H9 (cell line): ENCODE measurements at regions not wholly inside any gene's neighbourhood (a gene's known extent, or its start where the extent isn't known, plus 50 kb on each side); places are given as distances from the start of the nearest gene placed in this dataset.
"Not testable (repeated sequence)": the region's sequence is repeated elsewhere in the genome, so short reads cannot be mapped to it uniquely, and the experiment has no call there.

Experiments used
- DNase-seq: peaks from one replicate; pipeline ENCODE4 v3.0.0-alpha.2; 2017
- H2AFZ ChIP-seq: one replicate; pipeline ENCODE4 v1.6.1; 2013; ENCODE audit warnings: mild to moderate bottlenecking, low read length, control low read depth, moderate library complexity
- H2AK5ac ChIP-seq: 2 replicates; pipeline ENCODE4 v1.6.1; 2013; ENCODE audit warnings: low read length, control low read depth, mixed read lengths; ENCODE audit not compliant: insufficient read length
- H2BK120ac ChIP-seq: one replicate; pipeline ENCODE4 v1.6.1; 2013; ENCODE audit warnings: low read depth, mild to moderate bottlenecking, low read length, control low read depth, inconsistent platforms; ENCODE audit not compliant: poor library complexity, severe bottlenecking
- H2BK12ac ChIP-seq: 2 replicates; pipeline ENCODE4 v1.6.1; 2013; ENCODE audit warnings: low read length, control low read depth, mixed read lengths, low read depth; ENCODE audit not compliant: insufficient read length
- H2BK15ac ChIP-seq: 2 replicates; pipeline ENCODE4 v1.6.1; 2013; ENCODE audit warnings: low read depth, low read length, control low read depth
- H2BK20ac ChIP-seq: one replicate; pipeline ENCODE4 v1.6.1; 2013; ENCODE audit warnings: low read depth, mild to moderate bottlenecking, low read length, control low read depth, inconsistent platforms; ENCODE audit not compliant: poor library complexity, severe bottlenecking
- H2BK5ac ChIP-seq: 2 replicates; pipeline ENCODE4 v1.6.1; 2013; ENCODE audit warnings: low read length, control low read depth, mixed read lengths; ENCODE audit not compliant: insufficient read length
- H3K14ac ChIP-seq: 2 replicates; pipeline ENCODE4 v1.6.1; 2013; ENCODE audit warnings: low read length, control low read depth; ENCODE audit not compliant: insufficient read depth
- H3K18ac ChIP-seq: 2 replicates; pipeline ENCODE4 v1.6.1; 2013; ENCODE audit warnings: low read depth, mild to moderate bottlenecking, mixed read lengths, low read length, control low read depth; ENCODE audit not compliant: insufficient read length
- H3K23ac ChIP-seq: 2 replicates; pipeline ENCODE4 v1.6.1; 2013; ENCODE audit warnings: low read length, control low read depth, mixed read lengths, low read depth; ENCODE audit not compliant: insufficient read length
- H3K23me2 ChIP-seq: 2 replicates; pipeline ENCODE4 v1.6.1; 2013; ENCODE audit warnings: low read depth, mild to moderate bottlenecking, mixed read lengths, low read length, control low read depth; ENCODE audit not compliant: insufficient read length, poor library complexity, severe bottlenecking
- H3K27ac ChIP-seq: 2 replicates; pipeline ENCODE4 v1.5.1; 2013; ENCODE audit warnings: low read length, control low read depth, mixed read lengths, low read depth; ENCODE audit not compliant: insufficient read length
- H3K27me3 ChIP-seq: 2 replicates; pipeline ENCODE4 v1.6.1; 2013; ENCODE audit warnings: low read length, control low read depth, inconsistent platforms; ENCODE audit not compliant: insufficient read depth
- H3K4ac ChIP-seq: 2 replicates; pipeline ENCODE4 v1.6.1; 2013; ENCODE audit warnings: low read depth, mild to moderate bottlenecking, control low read depth, inconsistent platforms, low read length, moderate library complexity
- H3K4me1 ChIP-seq: 2 replicates; pipeline ENCODE4 v1.6.1; 2013; ENCODE audit warnings: low read length, control low read depth, inconsistent platforms; ENCODE audit not compliant: insufficient read depth
- H3K4me2 ChIP-seq: 2 replicates; pipeline ENCODE4 v1.6.1; 2013; ENCODE audit warnings: low read length, control low read depth, mixed read lengths; ENCODE audit not compliant: insufficient read length, insufficient read depth
- H3K56ac ChIP-seq: 2 replicates; pipeline ENCODE4 v1.6.1; 2013; ENCODE audit warnings: low read depth, mild to moderate bottlenecking, mixed read lengths, low read length, control low read depth; ENCODE audit not compliant: insufficient read length
- H3K79me1 ChIP-seq: 2 replicates; pipeline ENCODE4 v1.6.1; 2013; ENCODE audit warnings: low read depth, mild to moderate bottlenecking, moderate library complexity, low read length, control low read depth, inconsistent platforms; ENCODE audit not compliant: insufficient read depth, poor library complexity, severe bottlenecking
- H3K79me2 ChIP-seq: 2 replicates; pipeline ENCODE4 v1.6.1; 2013; ENCODE audit warnings: low read length, control low read depth, inconsistent platforms; ENCODE audit not compliant: insufficient read depth
- H3K9ac ChIP-seq: 2 replicates; pipeline ENCODE4 v1.6.1; 2013; ENCODE audit warnings: low read length, control low read depth, mixed read lengths; ENCODE audit not compliant: insufficient read length; ENCODE audit errors: extremely low read depth
- H3K9me3 ChIP-seq: one replicate; pipeline ENCODE4 v1.6.1; 2013; ENCODE audit warnings: low read depth, low read length, inconsistent platforms; ENCODE audit not compliant: control insufficient read depth
- H3T11ph ChIP-seq: one replicate; pipeline ENCODE4 v1.6.1; 2013; ENCODE audit warnings: mild to moderate bottlenecking, low read length, control low read depth, inconsistent platforms
- H4K20me1 ChIP-seq: one replicate; pipeline ENCODE4 v1.6.1; 2013; ENCODE audit not compliant: control insufficient read depth, insufficient read length, insufficient read depth
- H4K5ac ChIP-seq: 2 replicates; pipeline ENCODE4 v1.6.1; 2013; ENCODE audit warnings: low read depth, mild to moderate bottlenecking, mixed read lengths, low read length, control low read depth; ENCODE audit not compliant: insufficient read length
- H4K8ac ChIP-seq: replicated peaks from 2 replicates; pipeline ENCODE4 v1.6.1; 2013; ENCODE audit warnings: low read length, control low read depth, mixed read lengths, low read depth; ENCODE audit not compliant: insufficient read length
- H4K91ac ChIP-seq: 2 replicates; pipeline ENCODE4 v1.6.1; 2013; ENCODE audit warnings: low read depth, mild to moderate bottlenecking, moderate library complexity, mixed read lengths, low read length, control low read depth; ENCODE audit not compliant: insufficient read length
- H3K27ac Mint-ChIP-seq, 3 experiments: 2 replicates in 2 of 3; 3 replicates in 1 of 3; pipeline ENCODE4 v1.8.0; 2020 to 2021; ENCODE audit warnings: mixed read lengths in 3 of 3, mild to moderate bottlenecking in 1 of 3, moderate library complexity in 1 of 3
- H3K27me3 Mint-ChIP-seq: 2 replicates; pipeline ENCODE4 v1.8.0; 2021; ENCODE audit warnings: low read depth, mild to moderate bottlenecking, moderate library complexity, mixed read lengths
- H3K36me3 Mint-ChIP-seq, 3 experiments: 2 replicates in 2 of 3; 3 replicates in 1 of 3; pipeline ENCODE4 v1.8.0; 2020 to 2021; ENCODE audit warnings: low read depth in 3 of 3, mixed read lengths in 3 of 3; ENCODE audit not compliant: insufficient read depth in 1 of 3
- H3K4me1 Mint-ChIP-seq, 2 experiments: 2 replicates each; pipeline ENCODE4 v1.8.0; 2020; ENCODE audit warnings: mixed read lengths in 2 of 2
- H3K4me3 Mint-ChIP-seq, 2 experiments: 2 replicates in 1 of 2; 3 replicates in 1 of 2; pipeline ENCODE4 v1.8.0; 2020 to 2021; ENCODE audit warnings: mild to moderate bottlenecking in 2 of 2, mixed read lengths in 2 of 2, moderate library complexity in 1 of 2
- H3K9me3 Mint-ChIP-seq, 2 experiments: 2 replicates in 1 of 2; 3 replicates in 1 of 2; pipeline ENCODE4 v1.8.0; 2020; ENCODE audit warnings: mild to moderate bottlenecking in 2 of 2, mixed read lengths in 2 of 2, moderate library complexity in 1 of 2
- WGBS: extraction: QIAGEN DNeasy Blood & Tissue Kit; methylation state at CpG from one replicate; pipeline ENCODE4 v1.1.7; 2013; ENCODE audit warnings: missing lambda C conversion rate, low lambda C conversion rate, mixed read lengths; ENCODE audit not compliant: insufficient read length; ENCODE audit errors: extremely low coverage; 5-methylcytosine and 5-hydroxymethylcytosine counted together
- TF ChIP-seq, protein P1 (sequence below): fragments of 200-600 bp; sonication (generic); conservative IDR thresholded peaks from 3 replicates; pipeline ENCODE4 v1.8.0; 2021; ENCODE audit warnings: antibody characterized with exemption, mild to moderate bottlenecking

DNA sequence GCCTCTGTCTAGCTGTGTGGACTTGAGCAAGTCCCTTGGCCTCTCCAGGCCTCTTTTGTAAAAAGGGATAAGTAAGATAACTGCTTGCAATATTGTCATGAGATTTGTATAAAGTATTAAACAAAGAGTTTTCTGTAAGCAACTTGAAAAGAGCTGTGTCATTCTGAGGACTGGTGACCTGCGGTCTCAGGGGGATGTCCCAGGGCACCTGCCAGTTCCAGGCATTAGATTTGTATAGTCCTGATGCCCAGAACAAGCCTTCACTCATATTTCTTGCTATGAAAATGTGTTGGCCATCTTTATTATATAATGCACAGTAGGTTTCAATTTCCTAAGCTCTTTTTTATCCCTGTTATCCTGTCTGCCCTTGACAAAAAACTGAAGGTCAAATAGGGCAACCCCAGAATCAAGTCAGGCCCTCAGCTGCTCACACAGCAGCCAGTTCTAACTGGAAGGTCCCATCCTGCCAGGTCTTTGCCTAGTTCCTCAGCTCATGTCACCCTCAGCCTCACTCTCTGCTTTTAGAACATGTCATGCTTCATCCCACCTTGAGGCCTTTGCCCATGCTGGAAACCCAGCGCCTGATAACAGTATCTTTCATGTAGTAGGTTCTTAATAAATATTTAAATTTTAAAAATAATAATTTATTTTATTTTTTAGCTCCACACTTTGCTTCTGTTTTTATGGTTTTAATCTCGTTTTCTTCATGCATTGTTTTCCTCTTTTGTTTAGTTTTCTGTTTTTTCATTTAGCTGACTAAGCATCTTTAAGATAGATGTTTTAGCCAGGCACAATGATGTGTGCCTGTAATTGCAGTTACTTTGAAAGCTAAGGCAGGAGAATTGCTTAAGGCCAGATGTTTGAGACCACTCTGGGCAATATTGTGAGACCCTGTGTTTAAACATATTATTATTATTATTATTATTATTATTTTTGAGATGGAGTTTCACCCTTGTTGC is 87.5 kb upstream of the ZNF92 start:
- Histone ChIP-seq H3K4ac (no peak overlapping the region), H2AFZ (no peak overlapping the region), H2BK120ac (no peak overlapping the region), H4K8ac (no peak overlapping the region), H2BK15ac (no peak overlapping the region), H3T11ph (no peak overlapping the region), H4K5ac (no peak overlapping the region), H4K20me1 (no peaks in the 10 kb centered on the region), H3K56ac (no peak overlapping the region), H3K23ac (no peak overlapping the region), H3K27me3 (no peaks in the 10 kb centered on the region), H2BK12ac (no peak overlapping the region), H3K23me2 (no peaks in the 10 kb centered on the region), H4K91ac (no peak overlapping the region), H3K4me2 (no peak overlapping the region), H3K14ac (no peak overlapping the region; the same call in 1 of the 2 replicates), H2AK5ac (no peak overlapping the region), H3K79me2 (no peaks in the 10 kb centered on the region), H3K18ac (no peak overlapping the region), H3K9me3 (no peaks in the 10 kb centered on the region), H3K4me1 (no peaks in the 10 kb centered on the region), H3K9ac (no peak overlapping the region), H3K79me1 (no peaks in the 10 kb centered on the region), H2BK5ac (no peak overlapping the region), H3K27ac (no peak overlapping the region), H2BK20ac (no peak overlapping the region)
- Mint-ChIP-seq H3K36me3 (peaks cover 0 to 10% (median 4%) of the 10 kb centered on the region in 3 experiments; a peak in 4 of 7 replicates), H3K4me3 (no peak overlapping the region), H3K27me3 (no peaks in the 10 kb centered on the region), H3K4me1 (peaks cover 2 to 13% of the 10 kb centered on the region in 2 experiments), H3K9me3 (peaks cover 0 to 4% of the 10 kb centered on the region in 2 experiments; a peak in 3 of 5 replicates), H3K27ac (peak overlapping the region; percentile 7 to 88 (median 7); a peak in 5 of 7 replicates)
- WGBS: no CpG with 5 or more reads among the region's 3 CpGs
- TF ChIP-seq, protein P1, sequence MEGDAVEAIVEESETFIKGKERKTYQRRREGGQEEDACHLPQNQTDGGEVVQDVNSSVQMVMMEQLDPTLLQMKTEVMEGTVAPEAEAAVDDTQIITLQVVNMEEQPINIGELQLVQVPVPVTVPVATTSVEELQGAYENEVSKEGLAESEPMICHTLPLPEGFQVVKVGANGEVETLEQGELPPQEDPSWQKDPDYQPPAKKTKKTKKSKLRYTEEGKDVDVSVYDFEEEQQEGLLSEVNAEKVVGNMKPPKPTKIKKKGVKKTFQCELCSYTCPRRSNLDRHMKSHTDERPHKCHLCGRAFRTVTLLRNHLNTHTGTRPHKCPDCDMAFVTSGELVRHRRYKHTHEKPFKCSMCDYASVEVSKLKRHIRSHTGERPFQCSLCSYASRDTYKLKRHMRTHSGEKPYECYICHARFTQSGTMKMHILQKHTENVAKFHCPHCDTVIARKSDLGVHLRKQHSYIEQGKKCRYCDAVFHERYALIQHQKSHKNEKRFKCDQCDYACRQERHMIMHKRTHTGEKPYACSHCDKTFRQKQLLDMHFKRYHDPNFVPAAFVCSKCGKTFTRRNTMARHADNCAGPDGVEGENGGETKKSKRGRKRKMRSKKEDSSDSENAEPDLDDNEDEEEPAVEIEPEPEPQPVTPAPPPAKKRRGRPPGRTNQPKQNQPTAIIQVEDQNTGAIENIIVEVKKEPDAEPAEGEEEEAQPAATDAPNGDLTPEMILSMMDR: no peak
- DNase-seq: no peak

- H2AK5ac ChIP-seq, H4K91ac ChIP-seq, H3K9me3 ChIP-seq, H3K79me1 ChIP-seq, H4K8ac ChIP-seq, H2BK20ac ChIP-seq, H3K4me3 Mint-ChIP-seq, H2BK12ac ChIP-seq, H4K20me1 ChIP-seq, H3K27me3 Mint-ChIP-seq, H3T11ph ChIP-seq, H3K4ac ChIP-seq, H3K23me2 ChIP-seq, H3K56ac ChIP-seq, H3K27ac ChIP-seq, H3K18ac ChIP-seq, H3K36me3 Mint-ChIP-seq, H3K9me3 Mint-ChIP-seq, H3K23ac ChIP-seq, H2AFZ ChIP-seq, H3K27me3 ChIP-seq, H3K14ac ChIP-seq, H4K5ac ChIP-seq, H3K27ac Mint-ChIP-seq, H3K9ac ChIP-seq, H3K4me2 ChIP-seq, DNase-seq, H2BK15ac ChIP-seq, H2BK120ac ChIP-seq, H3K79me2 ChIP-seq, H3K4me1 ChIP-seq, H2BK5ac ChIP-seq: not testable (repeated sequence)
- peaks cover 2 to 16% of the 10 kb centered on the region in 2 experiments for H3K4me1 Mint-ChIP-seq
- WGBS: no CpG with 5 or more reads among the region's 2 CpGs
These were observed 88.4 kb upstream of the ZNF92 start for GRCh38 chr7:65285241-65285640.
